GM12864 (cell line): ENCODE measurements at regions not wholly inside any gene's neighbourhood (a gene's known extent, or its start where the extent isn't known, plus 50 kb on each side); places are given as distances from the start of the nearest gene placed in this dataset.

Source experiments
- DNase-seq: peaks from one replicate; pipeline ENCODE4 v3.0.0-alpha.2; 2011; ENCODE audit warnings: low read depth
- H3K4me3 ChIP-seq: 2 replicates; pipeline ENCODE4 v1.5.1; 2011; ENCODE audit warnings: mild to moderate bottlenecking, low read depth, low read length, control low read depth
- TF ChIP-seq, protein P1 (sequence below): IDR thresholded peaks from 2 replicates; pipeline ENCODE4 v1.5.1; 2011; ENCODE audit warnings: low read depth, mild to moderate bottlenecking, moderate library complexity, low read length, control low read depth, inconsistent platforms; ENCODE audit errors: missing control alignments

DNA sequence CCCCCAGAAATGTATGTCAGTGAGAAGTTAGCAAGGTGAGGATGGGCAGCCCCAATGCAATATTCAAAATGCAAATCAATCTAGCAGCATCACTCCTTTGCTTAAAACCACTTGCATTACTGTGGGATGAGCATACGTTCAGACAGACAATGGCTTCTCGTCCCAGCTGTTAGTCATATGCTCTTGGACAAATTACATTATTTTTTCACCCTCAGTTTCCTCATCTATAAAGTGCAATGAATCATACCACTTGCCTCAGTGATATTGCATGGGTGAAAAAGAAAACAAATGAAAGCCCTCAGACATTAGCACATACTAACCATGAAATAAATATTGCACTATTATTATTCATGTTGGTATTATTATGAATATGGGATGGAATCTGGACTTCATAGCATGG is 132.3 kb downstream of the C12orf75 start:
- no peak overlapping the region for H3K4me3 ChIP-seq
- TF ChIP-seq, protein P1, sequence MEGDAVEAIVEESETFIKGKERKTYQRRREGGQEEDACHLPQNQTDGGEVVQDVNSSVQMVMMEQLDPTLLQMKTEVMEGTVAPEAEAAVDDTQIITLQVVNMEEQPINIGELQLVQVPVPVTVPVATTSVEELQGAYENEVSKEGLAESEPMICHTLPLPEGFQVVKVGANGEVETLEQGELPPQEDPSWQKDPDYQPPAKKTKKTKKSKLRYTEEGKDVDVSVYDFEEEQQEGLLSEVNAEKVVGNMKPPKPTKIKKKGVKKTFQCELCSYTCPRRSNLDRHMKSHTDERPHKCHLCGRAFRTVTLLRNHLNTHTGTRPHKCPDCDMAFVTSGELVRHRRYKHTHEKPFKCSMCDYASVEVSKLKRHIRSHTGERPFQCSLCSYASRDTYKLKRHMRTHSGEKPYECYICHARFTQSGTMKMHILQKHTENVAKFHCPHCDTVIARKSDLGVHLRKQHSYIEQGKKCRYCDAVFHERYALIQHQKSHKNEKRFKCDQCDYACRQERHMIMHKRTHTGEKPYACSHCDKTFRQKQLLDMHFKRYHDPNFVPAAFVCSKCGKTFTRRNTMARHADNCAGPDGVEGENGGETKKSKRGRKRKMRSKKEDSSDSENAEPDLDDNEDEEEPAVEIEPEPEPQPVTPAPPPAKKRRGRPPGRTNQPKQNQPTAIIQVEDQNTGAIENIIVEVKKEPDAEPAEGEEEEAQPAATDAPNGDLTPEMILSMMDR, result no peak
- DNase-seq, result no peak

DNA sequence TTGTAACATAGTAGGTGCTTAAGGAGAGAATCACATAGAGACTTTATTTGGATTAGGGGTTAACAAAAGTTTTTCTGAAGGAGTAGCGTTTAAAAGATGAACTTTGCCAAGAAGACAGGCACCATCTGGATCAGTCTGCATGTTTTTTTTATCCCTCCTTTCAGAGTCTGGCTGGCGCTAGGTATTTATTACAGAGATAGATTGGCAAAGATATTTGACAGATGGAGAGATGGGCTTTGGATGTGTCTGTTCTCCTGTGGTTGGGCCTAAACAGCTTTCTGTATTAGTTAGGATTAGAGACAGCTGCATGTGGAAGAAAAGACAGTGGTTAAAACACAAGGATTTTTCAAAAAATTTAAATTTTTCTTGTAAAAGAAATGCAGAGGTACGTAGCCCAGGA is 133.9 kb downstream of the C12orf75 start:
- DNase-seq, result no peak
- TF ChIP-seq, protein P1, result no peak

DNA sequence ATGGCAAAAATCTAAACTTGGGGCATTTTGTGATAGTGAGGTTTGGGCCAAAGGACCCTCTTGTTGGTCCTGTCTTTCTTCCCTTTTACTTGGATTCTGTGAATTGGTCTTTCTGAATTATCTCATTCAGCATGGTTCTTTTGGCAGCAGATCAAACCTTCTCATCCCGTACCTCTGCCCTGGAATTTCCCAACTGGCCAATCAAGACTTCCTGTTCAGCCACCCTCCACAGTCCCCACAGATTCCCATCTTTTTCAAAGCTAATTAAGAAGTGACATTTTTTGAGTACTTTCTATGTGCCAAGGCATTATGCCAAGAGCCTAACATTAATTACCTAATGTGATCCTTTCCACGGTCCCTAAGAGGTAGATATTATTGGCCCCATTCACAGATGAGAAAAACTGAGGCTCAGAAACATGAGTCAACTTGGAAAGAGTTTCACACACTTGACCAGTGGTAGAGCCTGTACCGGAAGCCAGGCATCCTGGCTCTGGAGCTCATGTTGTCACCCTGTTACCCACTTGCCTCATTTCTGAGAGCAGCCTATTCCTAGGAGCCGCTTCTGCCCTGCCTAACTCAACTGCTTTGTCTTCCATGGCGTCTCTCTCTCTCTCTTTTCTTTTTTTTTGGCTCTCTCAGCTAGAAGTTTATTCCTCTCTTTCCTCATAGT is 135.9 kb downstream of the C12orf75 start:
- H3K4me3 ChIP-seq, result no peak overlapping the region
- TF ChIP-seq, protein P1, result no peak
- no peak for DNase-seq

More for the DNA sequence above, 133.9 kb downstream of the C12orf75 start:
- no peak overlapping the region for H3K4me3 ChIP-seq

DNA sequence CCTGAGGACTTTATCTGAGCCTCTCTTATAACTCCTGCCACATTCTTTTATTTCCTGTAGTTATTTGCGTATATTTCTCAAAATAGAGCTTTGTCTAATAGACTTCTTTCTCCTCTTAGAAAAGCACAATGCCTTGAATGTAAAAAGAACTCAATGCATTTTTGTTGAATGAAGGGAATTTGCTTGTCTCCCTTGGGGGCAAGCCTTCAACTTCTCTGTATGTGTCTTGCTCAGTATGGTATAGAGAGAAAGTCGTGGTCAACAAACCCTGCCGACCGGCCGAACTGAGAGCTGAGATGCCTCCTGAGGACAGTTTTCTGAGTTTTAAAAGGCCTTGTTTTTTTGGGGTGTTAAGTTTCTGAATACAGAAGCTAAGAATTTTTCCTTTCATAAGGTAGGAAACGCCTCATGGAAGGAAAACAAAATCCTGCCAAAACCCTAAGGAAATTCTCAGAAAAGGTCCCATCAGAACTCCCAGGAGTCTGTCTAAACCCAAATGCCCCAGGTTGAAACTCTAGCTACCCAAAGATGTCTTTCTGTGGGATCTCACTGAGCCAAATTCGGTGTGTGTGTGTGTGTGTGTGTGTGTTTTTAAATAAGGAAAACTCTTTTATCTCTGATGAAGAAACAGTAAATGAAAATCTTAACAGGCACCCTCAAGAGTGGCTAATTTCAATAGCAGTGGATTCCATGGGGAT is 136.6 kb downstream of the C12orf75 start:
- H3K4me3 ChIP-seq, result no peak overlapping the region
- DNase-seq, result no peak
- TF ChIP-seq, protein P1, result no peak

DNA sequence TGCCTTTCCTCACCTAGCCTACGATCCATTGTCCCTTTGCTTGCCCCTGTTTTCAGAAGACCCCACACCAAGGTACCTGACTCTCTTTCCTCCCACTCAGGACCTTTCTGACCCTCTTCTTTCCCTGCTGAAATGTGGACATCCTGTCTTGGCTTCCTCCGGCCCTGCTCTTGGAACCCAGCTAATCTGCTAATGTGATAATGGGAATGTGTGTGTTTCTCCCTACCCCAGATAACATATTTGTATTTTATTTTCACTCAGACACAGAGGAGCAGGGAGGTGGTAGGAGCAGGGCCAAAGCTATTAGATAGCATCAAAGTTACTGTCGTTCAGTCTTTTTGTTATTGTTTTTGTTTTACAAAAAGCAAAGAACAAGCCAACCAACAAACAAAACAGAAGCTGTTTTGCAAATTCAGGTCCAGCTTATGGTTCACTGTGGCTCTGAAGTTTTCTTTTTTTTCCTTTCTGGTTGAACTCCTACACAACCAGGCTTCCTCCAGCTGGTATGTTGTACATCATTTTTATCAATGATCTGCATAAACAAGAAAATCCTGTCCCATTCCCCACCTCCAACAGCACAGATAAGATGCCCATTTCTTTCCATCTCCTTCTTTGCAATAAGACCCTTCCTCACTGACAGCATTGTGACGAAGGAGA is 137.3 kb downstream of the C12orf75 start:
- no peak for DNase-seq
- H3K4me3 ChIP-seq, result no peak overlapping the region
- TF ChIP-seq, protein P1, result no peak

DNA sequence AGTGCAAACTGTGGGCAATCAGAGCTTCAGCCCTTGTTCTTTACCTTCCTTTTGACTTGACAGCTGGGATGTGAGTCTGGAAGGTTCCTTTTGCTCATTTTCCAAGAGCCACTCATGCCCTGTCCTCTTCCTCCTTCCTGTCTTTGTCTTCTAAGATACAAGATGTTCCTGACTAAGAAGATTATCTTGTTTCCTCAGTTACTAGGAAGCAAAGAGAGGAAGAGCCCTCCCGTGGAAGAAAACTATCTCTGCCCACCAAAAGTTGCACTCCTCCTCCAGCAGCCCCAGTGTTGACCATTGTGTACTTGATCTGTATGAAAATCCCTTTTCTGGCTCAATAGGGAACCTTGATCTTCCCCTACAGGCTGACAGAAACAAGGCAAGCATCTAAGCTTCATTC is 138.0 kb downstream of the C12orf75 start:
- TF ChIP-seq, protein P1, result no peak
- no peak for DNase-seq
- no peak overlapping the region for H3K4me3 ChIP-seq
